ENCODE measurements at regions not wholly inside any gene's neighbourhood (a gene's known extent, or its start where the extent isn't known, plus 50 kb on each side); places are given as distances from the start of the nearest gene placed in this dataset.

DNA sequence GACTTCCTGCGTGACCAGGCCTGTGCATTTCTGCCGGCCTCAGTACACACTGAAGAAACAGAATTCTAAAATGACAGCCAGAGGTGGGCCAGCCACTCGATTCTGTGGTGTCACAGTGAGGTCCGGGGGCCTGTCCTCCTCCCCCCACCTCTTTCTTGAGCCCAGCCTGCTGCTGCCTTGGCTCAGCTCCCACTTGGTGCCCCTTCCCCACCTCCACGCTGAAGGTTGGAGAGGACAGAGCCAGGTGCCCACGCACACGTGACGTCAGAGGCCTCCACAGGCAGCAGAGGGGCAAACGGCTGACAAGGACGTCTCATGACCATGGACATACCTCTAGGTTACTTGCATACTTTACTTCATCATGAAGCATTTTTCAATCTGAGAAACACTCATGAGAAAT lies 78.0 kb upstream of the SHANK2 start:
- H3K4me3 Mint-ChIP-seq: no peak overlapping the region
- DNase-seq: no peak
- peaks cover 3% of the 10 kb centered on the region; the same call in 1 of the 2 replicates for H3K27me3 ChIP-seq (ENCODE audit: insufficient read depth, low read length)
- H3T11ph ChIP-seq (ENCODE audit: low read length): no peak overlapping the region
- no peak overlapping the region for H3K27ac ChIP-seq (ENCODE audit: insufficient read length, low read depth, low read length)
- H3K27ac Mint-ChIP-seq: no peak overlapping the region
- H3K23ac ChIP-seq (ENCODE audit: insufficient read length, low read depth, low read length): no peak overlapping the region
- no peak overlapping the region for H2BK20ac ChIP-seq (ENCODE audit: low read depth, low read length, poor library complexity, severe bottlenecking)
- no peak overlapping the region for H2BK12ac ChIP-seq (ENCODE audit: insufficient read length, low read depth, low read length)
- no CpG with 5 or more reads among the region's 10 CpGs for WGBS (ENCODE audit: extremely low coverage, insufficient read length, low lambda C conversion rate)
- no peak for TF ChIP-seq CTCF (conservative IDR thresholded peaks at IDR 0.05)
- no peaks in the 10 kb centered on the region for H3K79me1 ChIP-seq (ENCODE audit: insufficient read depth, low read depth, low read length, poor library complexity, severe bottlenecking)
- H3K79me2 ChIP-seq (ENCODE audit: insufficient read depth, low read length): no peaks in the 10 kb centered on the region
- H2BK5ac ChIP-seq (ENCODE audit: insufficient read length, low read length): no peak overlapping the region
- H3K56ac ChIP-seq (ENCODE audit: insufficient read length, low read depth, low read length): no peak overlapping the region
- peaks cover 46 to 52% of the 10 kb centered on the region in 2 experiments for H3K9me3 Mint-ChIP-seq
- no peaks in the 10 kb centered on the region for H3K4me1 ChIP-seq (ENCODE audit: insufficient read depth, low read length)
- no peak overlapping the region; the same call in 1 of the 2 replicates for H3K14ac ChIP-seq (ENCODE audit: insufficient read depth, low read length)
- no peak overlapping the region for H4K8ac ChIP-seq (replicated peaks; ENCODE audit: insufficient read length, low read depth, low read length)
- H2AK5ac ChIP-seq (ENCODE audit: insufficient read length, low read length): no peak overlapping the region
- H3K9ac ChIP-seq (ENCODE audit: extremely low read depth, insufficient read length, low read length): no peak overlapping the region
- no peak overlapping the region for H2BK15ac ChIP-seq (ENCODE audit: low read depth, low read length)
- H3K36me3 Mint-ChIP-seq (ENCODE audit: insufficient read depth in 1 of 3, low read depth in 3 of 3): peaks cover 6 to 10% (median 6%) of the 10 kb centered on the region in 3 experiments; a peak in 6 of 7 replicates
- no peak overlapping the region for H2BK120ac ChIP-seq (ENCODE audit: low read depth, low read length, poor library complexity, severe bottlenecking)
- no peaks in the 10 kb centered on the region for H4K20me1 ChIP-seq (ENCODE audit: control insufficient read depth, insufficient read depth, insufficient read length)
- no peak overlapping the region for H2AFZ ChIP-seq (ENCODE audit: low read length)
- H3K9me3 ChIP-seq (ENCODE audit: control insufficient read depth, low read depth, low read length): peaks cover 24% of the 10 kb centered on the region
- no peak overlapping the region for H3K18ac ChIP-seq (ENCODE audit: insufficient read length, low read depth, low read length)
- H3K4me1 Mint-ChIP-seq: no peaks in the 10 kb centered on the region
- no peak overlapping the region for H4K5ac ChIP-seq (ENCODE audit: insufficient read length, low read depth, low read length)
- peaks cover 17% of the 10 kb centered on the region for H3K27me3 Mint-ChIP-seq (ENCODE audit: low read depth)
- H3K4me2 ChIP-seq (ENCODE audit: insufficient read depth, insufficient read length, low read length): no peak overlapping the region
- H4K91ac ChIP-seq (ENCODE audit: insufficient read length, low read depth, low read length): no peak overlapping the region
- H3K23me2 ChIP-seq (ENCODE audit: insufficient read length, low read depth, low read length, poor library complexity, severe bottlenecking): no peaks in the 10 kb centered on the region
- H3K4ac ChIP-seq (ENCODE audit: low read depth, low read length): no peak overlapping the region

Measured in H9 (cell line).